ENCODE measurements at regions not wholly inside any gene's neighbourhood (a gene's known extent, or its start where the extent isn't known, plus 50 kb on each side); places are given as distances from the start of the nearest gene placed in this dataset.

GRCh38 chr1:5338466-5338865 is 653.8 kb downstream of the NPHP4 start:
- TF ChIP-seq, protein P1, sequence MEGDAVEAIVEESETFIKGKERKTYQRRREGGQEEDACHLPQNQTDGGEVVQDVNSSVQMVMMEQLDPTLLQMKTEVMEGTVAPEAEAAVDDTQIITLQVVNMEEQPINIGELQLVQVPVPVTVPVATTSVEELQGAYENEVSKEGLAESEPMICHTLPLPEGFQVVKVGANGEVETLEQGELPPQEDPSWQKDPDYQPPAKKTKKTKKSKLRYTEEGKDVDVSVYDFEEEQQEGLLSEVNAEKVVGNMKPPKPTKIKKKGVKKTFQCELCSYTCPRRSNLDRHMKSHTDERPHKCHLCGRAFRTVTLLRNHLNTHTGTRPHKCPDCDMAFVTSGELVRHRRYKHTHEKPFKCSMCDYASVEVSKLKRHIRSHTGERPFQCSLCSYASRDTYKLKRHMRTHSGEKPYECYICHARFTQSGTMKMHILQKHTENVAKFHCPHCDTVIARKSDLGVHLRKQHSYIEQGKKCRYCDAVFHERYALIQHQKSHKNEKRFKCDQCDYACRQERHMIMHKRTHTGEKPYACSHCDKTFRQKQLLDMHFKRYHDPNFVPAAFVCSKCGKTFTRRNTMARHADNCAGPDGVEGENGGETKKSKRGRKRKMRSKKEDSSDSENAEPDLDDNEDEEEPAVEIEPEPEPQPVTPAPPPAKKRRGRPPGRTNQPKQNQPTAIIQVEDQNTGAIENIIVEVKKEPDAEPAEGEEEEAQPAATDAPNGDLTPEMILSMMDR (IDR thresholded peaks at IDR 0.05), result no peak
- no peak for TF ChIP-seq EZH2 (IDR thresholded peaks at IDR 0.05; ENCODE audit: borderline replicate concordance, insufficient read depth, low read depth, low read length, poor library complexity, severe bottlenecking)
